ENCODE measurements at regions not wholly inside any gene's neighbourhood (a gene's known extent, or its start where the extent isn't known, plus 50 kb on each side); places are given as distances from the start of the nearest gene placed in this dataset.

DNA sequence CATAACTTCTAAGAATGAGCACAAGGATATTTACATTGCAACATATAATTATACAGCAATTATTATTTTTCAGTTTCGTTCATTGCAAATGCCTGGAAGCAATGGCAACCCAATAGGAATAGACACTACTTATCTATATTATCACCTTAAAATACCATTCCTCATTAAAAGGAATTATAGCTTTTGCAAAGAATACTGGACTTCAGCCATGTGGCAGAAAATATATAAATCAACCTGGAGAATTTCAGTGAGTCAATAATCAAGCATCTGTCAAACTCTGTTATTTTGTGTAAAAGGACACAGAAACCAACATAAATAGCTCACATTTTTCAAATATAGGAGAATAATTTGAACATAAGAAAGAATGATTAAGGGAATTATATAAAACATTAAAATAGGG lies 96.1 kb upstream of the SEMA3C start:
- TF ChIP-seq, protein P1, sequence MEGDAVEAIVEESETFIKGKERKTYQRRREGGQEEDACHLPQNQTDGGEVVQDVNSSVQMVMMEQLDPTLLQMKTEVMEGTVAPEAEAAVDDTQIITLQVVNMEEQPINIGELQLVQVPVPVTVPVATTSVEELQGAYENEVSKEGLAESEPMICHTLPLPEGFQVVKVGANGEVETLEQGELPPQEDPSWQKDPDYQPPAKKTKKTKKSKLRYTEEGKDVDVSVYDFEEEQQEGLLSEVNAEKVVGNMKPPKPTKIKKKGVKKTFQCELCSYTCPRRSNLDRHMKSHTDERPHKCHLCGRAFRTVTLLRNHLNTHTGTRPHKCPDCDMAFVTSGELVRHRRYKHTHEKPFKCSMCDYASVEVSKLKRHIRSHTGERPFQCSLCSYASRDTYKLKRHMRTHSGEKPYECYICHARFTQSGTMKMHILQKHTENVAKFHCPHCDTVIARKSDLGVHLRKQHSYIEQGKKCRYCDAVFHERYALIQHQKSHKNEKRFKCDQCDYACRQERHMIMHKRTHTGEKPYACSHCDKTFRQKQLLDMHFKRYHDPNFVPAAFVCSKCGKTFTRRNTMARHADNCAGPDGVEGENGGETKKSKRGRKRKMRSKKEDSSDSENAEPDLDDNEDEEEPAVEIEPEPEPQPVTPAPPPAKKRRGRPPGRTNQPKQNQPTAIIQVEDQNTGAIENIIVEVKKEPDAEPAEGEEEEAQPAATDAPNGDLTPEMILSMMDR (IDR thresholded peaks at IDR 0.05): no peak
- TF ChIP-seq POLR2A (IDR thresholded peaks at IDR 0.05; ENCODE audit: low read depth) (no peak), EP300 (IDR thresholded peaks at IDR 0.05) (no peak)

Data from esophagus muscularis mucosa (tissue), 4 donors.